H9 (cell line): ENCODE measurements at regions not wholly inside any gene's neighbourhood (a gene's known extent, or its start where the extent isn't known, plus 50 kb on each side); places are given as distances from the start of the nearest gene placed in this dataset.

Experiments used
- DNase-seq: peaks from one replicate; pipeline ENCODE4 v3.0.0-alpha.2; 2017
- H2AFZ ChIP-seq: one replicate; pipeline ENCODE4 v1.6.1; 2013; ENCODE audit warnings: mild to moderate bottlenecking, low read length, control low read depth, moderate library complexity
- H2AK5ac ChIP-seq: 2 replicates; pipeline ENCODE4 v1.6.1; 2013; ENCODE audit warnings: low read length, control low read depth, mixed read lengths; ENCODE audit not compliant: insufficient read length
- H2BK120ac ChIP-seq: one replicate; pipeline ENCODE4 v1.6.1; 2013; ENCODE audit warnings: low read depth, mild to moderate bottlenecking, low read length, control low read depth, inconsistent platforms; ENCODE audit not compliant: poor library complexity, severe bottlenecking
- H2BK12ac ChIP-seq: 2 replicates; pipeline ENCODE4 v1.6.1; 2013; ENCODE audit warnings: low read length, control low read depth, mixed read lengths, low read depth; ENCODE audit not compliant: insufficient read length
- H2BK15ac ChIP-seq: 2 replicates; pipeline ENCODE4 v1.6.1; 2013; ENCODE audit warnings: low read depth, low read length, control low read depth
- H2BK20ac ChIP-seq: one replicate; pipeline ENCODE4 v1.6.1; 2013; ENCODE audit warnings: low read depth, mild to moderate bottlenecking, low read length, control low read depth, inconsistent platforms; ENCODE audit not compliant: poor library complexity, severe bottlenecking
- H2BK5ac ChIP-seq: 2 replicates; pipeline ENCODE4 v1.6.1; 2013; ENCODE audit warnings: low read length, control low read depth, mixed read lengths; ENCODE audit not compliant: insufficient read length
- H3K14ac ChIP-seq: 2 replicates; pipeline ENCODE4 v1.6.1; 2013; ENCODE audit warnings: low read length, control low read depth; ENCODE audit not compliant: insufficient read depth
- H3K18ac ChIP-seq: 2 replicates; pipeline ENCODE4 v1.6.1; 2013; ENCODE audit warnings: low read depth, mild to moderate bottlenecking, mixed read lengths, low read length, control low read depth; ENCODE audit not compliant: insufficient read length
- H3K23ac ChIP-seq: 2 replicates; pipeline ENCODE4 v1.6.1; 2013; ENCODE audit warnings: low read length, control low read depth, mixed read lengths, low read depth; ENCODE audit not compliant: insufficient read length
- H3K23me2 ChIP-seq: 2 replicates; pipeline ENCODE4 v1.6.1; 2013; ENCODE audit warnings: low read depth, mild to moderate bottlenecking, mixed read lengths, low read length, control low read depth; ENCODE audit not compliant: insufficient read length, poor library complexity, severe bottlenecking
- H3K27ac ChIP-seq: 2 replicates; pipeline ENCODE4 v1.5.1; 2013; ENCODE audit warnings: low read length, control low read depth, mixed read lengths, low read depth; ENCODE audit not compliant: insufficient read length
- H3K27me3 ChIP-seq: 2 replicates; pipeline ENCODE4 v1.6.1; 2013; ENCODE audit warnings: low read length, control low read depth, inconsistent platforms; ENCODE audit not compliant: insufficient read depth
- H3K4ac ChIP-seq: 2 replicates; pipeline ENCODE4 v1.6.1; 2013; ENCODE audit warnings: low read depth, mild to moderate bottlenecking, control low read depth, inconsistent platforms, low read length, moderate library complexity
- H3K4me1 ChIP-seq: 2 replicates; pipeline ENCODE4 v1.6.1; 2013; ENCODE audit warnings: low read length, control low read depth, inconsistent platforms; ENCODE audit not compliant: insufficient read depth
- H3K4me2 ChIP-seq: 2 replicates; pipeline ENCODE4 v1.6.1; 2013; ENCODE audit warnings: low read length, control low read depth, mixed read lengths; ENCODE audit not compliant: insufficient read length, insufficient read depth
- H3K56ac ChIP-seq: 2 replicates; pipeline ENCODE4 v1.6.1; 2013; ENCODE audit warnings: low read depth, mild to moderate bottlenecking, mixed read lengths, low read length, control low read depth; ENCODE audit not compliant: insufficient read length
- H3K79me1 ChIP-seq: 2 replicates; pipeline ENCODE4 v1.6.1; 2013; ENCODE audit warnings: low read depth, mild to moderate bottlenecking, moderate library complexity, low read length, control low read depth, inconsistent platforms; ENCODE audit not compliant: insufficient read depth, poor library complexity, severe bottlenecking
- H3K79me2 ChIP-seq: 2 replicates; pipeline ENCODE4 v1.6.1; 2013; ENCODE audit warnings: low read length, control low read depth, inconsistent platforms; ENCODE audit not compliant: insufficient read depth
- H3K9ac ChIP-seq: 2 replicates; pipeline ENCODE4 v1.6.1; 2013; ENCODE audit warnings: low read length, control low read depth, mixed read lengths; ENCODE audit not compliant: insufficient read length; ENCODE audit errors: extremely low read depth
- H3K9me3 ChIP-seq: one replicate; pipeline ENCODE4 v1.6.1; 2013; ENCODE audit warnings: low read depth, low read length, inconsistent platforms; ENCODE audit not compliant: control insufficient read depth
- H3T11ph ChIP-seq: one replicate; pipeline ENCODE4 v1.6.1; 2013; ENCODE audit warnings: mild to moderate bottlenecking, low read length, control low read depth, inconsistent platforms
- H4K20me1 ChIP-seq: one replicate; pipeline ENCODE4 v1.6.1; 2013; ENCODE audit not compliant: control insufficient read depth, insufficient read length, insufficient read depth
- H4K5ac ChIP-seq: 2 replicates; pipeline ENCODE4 v1.6.1; 2013; ENCODE audit warnings: low read depth, mild to moderate bottlenecking, mixed read lengths, low read length, control low read depth; ENCODE audit not compliant: insufficient read length
- H4K8ac ChIP-seq: replicated peaks from 2 replicates; pipeline ENCODE4 v1.6.1; 2013; ENCODE audit warnings: low read length, control low read depth, mixed read lengths, low read depth; ENCODE audit not compliant: insufficient read length
- H4K91ac ChIP-seq: 2 replicates; pipeline ENCODE4 v1.6.1; 2013; ENCODE audit warnings: low read depth, mild to moderate bottlenecking, moderate library complexity, mixed read lengths, low read length, control low read depth; ENCODE audit not compliant: insufficient read length
- H3K27ac Mint-ChIP-seq, 3 experiments: 2 replicates in 2 of 3; 3 replicates in 1 of 3; pipeline ENCODE4 v1.8.0; 2020 to 2021; ENCODE audit warnings: mixed read lengths in 3 of 3, mild to moderate bottlenecking in 1 of 3, moderate library complexity in 1 of 3
- H3K27me3 Mint-ChIP-seq: 2 replicates; pipeline ENCODE4 v1.8.0; 2021; ENCODE audit warnings: low read depth, mild to moderate bottlenecking, moderate library complexity, mixed read lengths
- H3K36me3 Mint-ChIP-seq, 3 experiments: 2 replicates in 2 of 3; 3 replicates in 1 of 3; pipeline ENCODE4 v1.8.0; 2020 to 2021; ENCODE audit warnings: low read depth in 3 of 3, mixed read lengths in 3 of 3; ENCODE audit not compliant: insufficient read depth in 1 of 3
- H3K4me1 Mint-ChIP-seq, 2 experiments: 2 replicates each; pipeline ENCODE4 v1.8.0; 2020; ENCODE audit warnings: mixed read lengths in 2 of 2
- H3K4me3 Mint-ChIP-seq, 2 experiments: 2 replicates in 1 of 2; 3 replicates in 1 of 2; pipeline ENCODE4 v1.8.0; 2020 to 2021; ENCODE audit warnings: mild to moderate bottlenecking in 2 of 2, mixed read lengths in 2 of 2, moderate library complexity in 1 of 2
- H3K9me3 Mint-ChIP-seq, 2 experiments: 2 replicates in 1 of 2; 3 replicates in 1 of 2; pipeline ENCODE4 v1.8.0; 2020; ENCODE audit warnings: mild to moderate bottlenecking in 2 of 2, mixed read lengths in 2 of 2, moderate library complexity in 1 of 2
- TF ChIP-seq, protein P1 (sequence below): fragments of 200-600 bp; sonication (generic); conservative IDR thresholded peaks from 3 replicates; pipeline ENCODE4 v1.8.0; 2021; ENCODE audit warnings: antibody characterized with exemption, mild to moderate bottlenecking

GRCh38 chr7:115740043-115740442 is 290.5 kb downstream of the TFEC start:
- Histone ChIP-seq H3K9me3 (no peaks in the 10 kb centered on the region), H2BK5ac (no peak overlapping the region), H3K79me2 (no peaks in the 10 kb centered on the region), H2BK12ac (no peak overlapping the region), H2BK120ac (no peak overlapping the region), H3K4ac (no peak overlapping the region), H4K5ac (no peak overlapping the region), H2AK5ac (no peak overlapping the region), H2AFZ (no peak overlapping the region), H4K20me1 (no peaks in the 10 kb centered on the region), H3K23me2 (no peaks in the 10 kb centered on the region), H3K9ac (no peak overlapping the region), H4K8ac (no peak overlapping the region), H3K14ac (no peak overlapping the region), H2BK20ac (no peak overlapping the region), H3K18ac (no peak overlapping the region), H3K27me3 (no peaks in the 10 kb centered on the region), H3T11ph (no peak overlapping the region), H3K56ac (no peak overlapping the region), H3K4me2 (no peak overlapping the region), H3K23ac (no peak overlapping the region), H3K27ac (no peak overlapping the region), H3K79me1 (no peaks in the 10 kb centered on the region), H2BK15ac (no peak overlapping the region), H3K4me1 (no peaks in the 10 kb centered on the region), H4K91ac (no peak overlapping the region)
- TF ChIP-seq, protein P1, sequence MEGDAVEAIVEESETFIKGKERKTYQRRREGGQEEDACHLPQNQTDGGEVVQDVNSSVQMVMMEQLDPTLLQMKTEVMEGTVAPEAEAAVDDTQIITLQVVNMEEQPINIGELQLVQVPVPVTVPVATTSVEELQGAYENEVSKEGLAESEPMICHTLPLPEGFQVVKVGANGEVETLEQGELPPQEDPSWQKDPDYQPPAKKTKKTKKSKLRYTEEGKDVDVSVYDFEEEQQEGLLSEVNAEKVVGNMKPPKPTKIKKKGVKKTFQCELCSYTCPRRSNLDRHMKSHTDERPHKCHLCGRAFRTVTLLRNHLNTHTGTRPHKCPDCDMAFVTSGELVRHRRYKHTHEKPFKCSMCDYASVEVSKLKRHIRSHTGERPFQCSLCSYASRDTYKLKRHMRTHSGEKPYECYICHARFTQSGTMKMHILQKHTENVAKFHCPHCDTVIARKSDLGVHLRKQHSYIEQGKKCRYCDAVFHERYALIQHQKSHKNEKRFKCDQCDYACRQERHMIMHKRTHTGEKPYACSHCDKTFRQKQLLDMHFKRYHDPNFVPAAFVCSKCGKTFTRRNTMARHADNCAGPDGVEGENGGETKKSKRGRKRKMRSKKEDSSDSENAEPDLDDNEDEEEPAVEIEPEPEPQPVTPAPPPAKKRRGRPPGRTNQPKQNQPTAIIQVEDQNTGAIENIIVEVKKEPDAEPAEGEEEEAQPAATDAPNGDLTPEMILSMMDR = no peak
- H3K27ac Mint-ChIP-seq = no peak overlapping the region
- DNase-seq = no peak
- H3K4me3 Mint-ChIP-seq = no peak overlapping the region
- H3K4me1 Mint-ChIP-seq = no peaks in the 10 kb centered on the region
- no peaks in the 10 kb centered on the region for H3K36me3 Mint-ChIP-seq
- H3K9me3 Mint-ChIP-seq = no peaks in the 10 kb centered on the region
- no peaks in the 10 kb centered on the region for H3K27me3 Mint-ChIP-seq
